PC-3 (cell line): ENCODE measurements at regions not wholly inside any gene's neighbourhood (a gene's known extent, or its start where the extent isn't known, plus 50 kb on each side); places are given as distances from the start of the nearest gene placed in this dataset.

Experiments used
- ATAC-seq: fragments of 200-7000 bp; cut with Tn5 transposase; 2 replicates; pipeline ENCODE4 v1.9.1; 2020; ENCODE audit warnings: mild to moderate bottlenecking, moderate library complexity
- BruUV-seq: library from RNA; stranded (reverse); fragments of 400-500 nt; replicated peaks from 2 replicates; lab custom pipeline; 2021; lab: Mats Ljungman, UMichigan
- CTCF ChIA-PET: fragments of 300-600 bp; sonication (Branson Sonifier 250); formaldehyde crosslinking; loops from one replicate; lab custom pipeline; 2022; ENCODE audit warnings: antibody characterized with exemption; lab: Charles Lee
- POLR2A ChIA-PET: fragments of 300-600 bp; sonication (Branson Sonifier 250); formaldehyde crosslinking; loops from one replicate; lab custom pipeline; 2022; ENCODE audit warnings: antibody characterized with exemption; ENCODE audit not compliant: unreplicated experiment; lab: Charles Lee
- DNase-seq: peaks from one replicate; pipeline ENCODE4 v3.0.0-alpha.2; 2015
- H2AFZ ChIP-seq: fragments of 300-600 bp; sonication (generic); 2 replicates; pipeline ENCODE4 v1.6.0; 2016; ENCODE audit warnings: antibody characterized with exemption, low read length
- H3F3A ChIP-seq: fragments of 300-600 bp; sonication (generic); one replicate; pipeline ENCODE4 v1.6.0; 2017; ENCODE audit warnings: antibody characterized with exemption, low read length, control low read depth, mild to moderate bottlenecking; ENCODE audit not compliant: unreplicated experiment
- H3K27ac ChIP-seq: fragments of 300-600 bp; sonication (generic); 2 replicates; pipeline ENCODE4 v1.5.1; 2016; ENCODE audit warnings: mild to moderate bottlenecking, low read length
- H3K27me3 ChIP-seq: fragments of 300-600 bp; sonication (generic); 2 replicates; pipeline ENCODE4 v1.6.1; 2016; ENCODE audit warnings: low read length, mixed read lengths
- H3K36me3 ChIP-seq: fragments of 300-600 bp; sonication (generic); 2 replicates; pipeline ENCODE4 v1.6.1; 2016; ENCODE audit warnings: low read depth, mixed run types, low read length, mixed read lengths
- H3K4me1 ChIP-seq: fragments of 300-600 bp; sonication (generic); 2 replicates; pipeline ENCODE4 v1.5.1; 2016; ENCODE audit warnings: low read length; ENCODE audit not compliant: insufficient read depth
- H3K4me2 ChIP-seq: fragments of 300-600 bp; sonication (generic); 2 replicates; pipeline ENCODE4 v1.6.0; 2016; ENCODE audit warnings: low read length
- H3K4me3 ChIP-seq: fragments of 300-600 bp; sonication (generic); 2 replicates; pipeline ENCODE4 v1.5.1; 2016; ENCODE audit warnings: mild to moderate bottlenecking, low read length, mixed read lengths
- H3K79me2 ChIP-seq: fragments of 300-600 bp; sonication (generic); 2 replicates; pipeline ENCODE4 v1.6.1; 2017; ENCODE audit warnings: low read length, mixed read lengths
- H3K9ac ChIP-seq: fragments of 300-600 bp; sonication (generic); 2 replicates; pipeline ENCODE4 v1.6.0; 2016; ENCODE audit warnings: mild to moderate bottlenecking, low read length
- H3K9me2 ChIP-seq: fragments of 300-600 bp; sonication (generic); replicated peaks from 2 replicates; pipeline ENCODE4 v1.6.1; 2016; ENCODE audit warnings: mixed run types, low read length, mixed read lengths
- H3K9me3 ChIP-seq: fragments of 300-600 bp; sonication (generic); 2 replicates; pipeline ENCODE4 v1.6.1; 2016; ENCODE audit warnings: low read length, mixed read lengths
- H4K20me1 ChIP-seq: fragments of 300-600 bp; sonication (generic); 2 replicates; pipeline ENCODE4 v1.6.1; 2016; ENCODE audit warnings: low read length, mixed read lengths
- CTCF ChIP-seq: fragments of 300-600 bp; sonication (generic); conservative IDR thresholded peaks from 2 replicates; pipeline ENCODE4 v1.5.1; 2017; ENCODE audit warnings: antibody characterized with exemption, low read depth, mild to moderate bottlenecking, low read length
- EZH2 ChIP-seq: fragments of 300-600 bp; sonication (generic); IDR thresholded peaks from one replicate; pipeline ENCODE4 v1.6.1; 2017; ENCODE audit warnings: antibody characterized with exemption, mild to moderate bottlenecking, low read length; ENCODE audit not compliant: unreplicated experiment
- EZH2phosphoT487 ChIP-seq: fragments of 300-600 bp; sonication (generic); IDR thresholded peaks from 2 replicates; pipeline ENCODE4 v1.6.1; 2018; ENCODE audit warnings: mild to moderate bottlenecking, antibody characterized with exemption, low read length, borderline replicate concordance
- intact Hi-C: fragments of 100-400 bp; cut with micrococcal nuclease; formaldehyde crosslinking; loops from 2 replicates; pipeline ENCODE4 v1.9.0; 2023

GRCh38 chr11:94702481-94702880, 65.7 kb upstream of the AMOTL1 start:
- H3K79me2 ChIP-seq, result no peaks in the 10 kb centered on the region
- intact Hi-C loops, result no loop called here
- TF ChIP-seq CTCF (no peak), EZH2 (no peak), EZH2phosphoT487 (no peak)
- no peaks in the 10 kb centered on the region for H3K36me3 ChIP-seq
- no peak overlapping the region for H3K4me2 ChIP-seq
- no peaks in the 10 kb centered on the region for H4K20me1 ChIP-seq
- H3K9me3 ChIP-seq, result no peaks in the 10 kb centered on the region
- DNase-seq (no peak), ATAC-seq (no peak)
- no TSS peak for BruUV-seq
- CTCF ChIA-PET, result no interaction called here
- H3K9ac ChIP-seq, result no peak overlapping the region
- no peak overlapping the region for H3K27ac ChIP-seq
- no peak overlapping the region for H3K4me3 ChIP-seq
- H3F3A ChIP-seq, result no peaks in the 10 kb centered on the region
- POLR2A ChIA-PET, result no interaction called here
- H3K9me2 ChIP-seq, result 0 out of 2 replicates have a peak, but pooled peaks cover 5% of the 10 kb centered on the region
- H3K4me1 ChIP-seq, result peaks cover 17% of the 10 kb centered on the region
- H2AFZ ChIP-seq, result no peak overlapping the region
- no peaks in the 10 kb centered on the region for H3K27me3 ChIP-seq

- no peak for TF ChIP-seq CTCF
- TF ChIP-seq EZH2phosphoT487, result no peak
- TF ChIP-seq EZH2, result no peak
- peak overlapping the region; percentile 26 for H3K4me2 ChIP-seq
- no peak overlapping the region for H2AFZ ChIP-seq
- no peak overlapping the region for H3K4me3 ChIP-seq
- no TSS peak for BruUV-seq
- ChIA-PET CTCF (no interaction called here), POLR2A (no interaction called here)
- H3F3A ChIP-seq, result no peaks in the 10 kb centered on the region
- no peak overlapping the region for H3K9ac ChIP-seq
- DNase-seq, result no peak
- H4K20me1 ChIP-seq, result no peaks in the 10 kb centered on the region
- 0 out of 2 replicates have a peak, but pooled peaks cover 5% of the 10 kb centered on the region for H3K9me2 ChIP-seq
- intact Hi-C loops, result no loop called here
- H3K27ac ChIP-seq, result peak overlapping the region; percentile 4; the same call in 1 of the 2 replicates
- no peaks in the 10 kb centered on the region for H3K36me3 ChIP-seq
- H3K79me2 ChIP-seq, result no peaks in the 10 kb centered on the region
- ATAC-seq, result no peak
- no peaks in the 10 kb centered on the region for H3K9me3 ChIP-seq
- H3K27me3 ChIP-seq, result no peaks in the 10 kb centered on the region
- peaks cover 30% of the 10 kb centered on the region for H3K4me1 ChIP-seq
These were observed 62.7 kb upstream of the AMOTL1 start for GRCh38 chr11:94705419-94705818.

GRCh38 chr11:94705891-94706615, 62.1 kb upstream of the AMOTL1 start:
- Histone ChIP-seq H3K27ac (peak overlapping the region; percentile 4; the same call in 1 of the 2 replicates), H3K27me3 (no peaks in the 10 kb centered on the region), H3K79me2 (no peaks in the 10 kb centered on the region), H2AFZ (peak overlapping the region; percentile 55), H3K9me3 (no peaks in the 10 kb centered on the region), H3K36me3 (no peaks in the 10 kb centered on the region), H3K9ac (no peak overlapping the region), H3K4me2 (peak overlapping the region; percentile 26), H3K4me3 (peak overlapping the region; percentile 3; the same call in 1 of the 2 replicates), H3K9me2 (0 out of 2 replicates have a peak, but pooled peaks cover 5% of the 10 kb centered on the region), H3F3A (no peaks in the 10 kb centered on the region), H4K20me1 (no peaks in the 10 kb centered on the region), H3K4me1 (peaks cover 30% of the 10 kb centered on the region)
- CTCF ChIA-PET, result interaction anchor here (0.7 kb wide), 1 partner anchor 83 kb away, joined by 5 read pairs; no protein-coding TSS in a partner anchor
- POLR2A ChIA-PET, result no interaction called here
- peak; percentile 74 for DNase-seq
- ATAC-seq, result peak; percentile 36
- TF ChIP-seq EZH2phosphoT487, result no peak
- 0 out of 2 replicates have a peak, but pooled peaks have one; percentile 10 for TF ChIP-seq CTCF
- no TSS peak for BruUV-seq
- intact Hi-C loops, result loop anchor here (2.0 kb wide), 1 partner anchor 57 kb away; no protein-coding TSS in a partner anchor
